ENCODE measurements at regions not wholly inside any gene's neighbourhood (a gene's known extent, or its start where the extent isn't known, plus 50 kb on each side); places are given as distances from the start of the nearest gene placed in this dataset.

DNA sequence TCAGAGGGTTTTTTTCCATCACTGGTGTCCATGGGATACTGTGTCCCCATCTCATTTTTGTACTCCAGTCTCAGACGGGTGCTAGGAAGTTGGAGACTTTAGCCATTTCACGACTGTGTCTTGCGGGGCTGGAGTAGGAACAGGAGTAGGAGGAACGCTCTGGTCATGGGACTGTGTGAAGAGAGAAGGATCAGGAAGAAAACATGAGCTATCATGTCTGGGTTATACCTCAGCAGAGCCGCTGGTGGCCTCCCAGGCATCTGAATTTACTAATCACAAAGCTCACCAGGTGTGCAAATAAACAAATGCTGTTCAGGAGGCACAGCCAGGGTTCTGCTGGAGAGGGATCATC, 225.4 kb downstream of the SEC14L1 start:
- DNase-seq = no peak

DNA sequence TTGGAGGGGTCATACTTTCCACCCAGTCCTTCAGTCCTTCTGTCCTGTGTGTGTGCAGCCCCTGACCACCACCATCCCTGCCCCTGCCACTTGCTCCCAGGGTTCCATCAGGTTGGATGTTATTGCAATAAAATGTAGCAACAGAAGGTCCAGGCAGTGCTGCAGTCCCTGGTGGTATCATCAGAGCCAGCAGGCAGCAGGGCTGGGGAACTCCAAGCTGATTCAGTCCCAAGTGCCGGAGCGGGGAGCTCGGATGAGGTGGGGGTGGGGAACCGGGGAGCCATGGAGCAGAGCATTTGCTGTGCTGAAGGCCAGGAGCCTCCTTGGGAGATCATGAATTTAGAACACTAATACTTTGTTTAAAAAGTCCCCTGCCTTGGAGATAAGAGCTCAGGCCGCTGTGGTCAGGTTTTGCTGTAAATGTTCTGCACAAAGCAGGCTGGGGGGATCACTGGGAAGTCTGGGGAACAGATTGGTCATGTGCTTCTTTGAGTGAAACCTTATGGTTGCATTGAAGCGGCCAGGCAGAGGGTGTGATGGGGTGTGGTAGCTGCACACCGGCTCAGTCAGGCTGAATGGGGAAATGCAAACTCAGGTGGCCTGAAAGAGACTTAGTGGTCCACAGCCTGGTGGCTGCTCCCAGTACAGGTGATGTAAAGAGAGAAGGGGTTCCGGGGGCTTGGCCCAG, 225.9 kb downstream of the SEC14L1 start:
- no peak for DNase-seq

DNA sequence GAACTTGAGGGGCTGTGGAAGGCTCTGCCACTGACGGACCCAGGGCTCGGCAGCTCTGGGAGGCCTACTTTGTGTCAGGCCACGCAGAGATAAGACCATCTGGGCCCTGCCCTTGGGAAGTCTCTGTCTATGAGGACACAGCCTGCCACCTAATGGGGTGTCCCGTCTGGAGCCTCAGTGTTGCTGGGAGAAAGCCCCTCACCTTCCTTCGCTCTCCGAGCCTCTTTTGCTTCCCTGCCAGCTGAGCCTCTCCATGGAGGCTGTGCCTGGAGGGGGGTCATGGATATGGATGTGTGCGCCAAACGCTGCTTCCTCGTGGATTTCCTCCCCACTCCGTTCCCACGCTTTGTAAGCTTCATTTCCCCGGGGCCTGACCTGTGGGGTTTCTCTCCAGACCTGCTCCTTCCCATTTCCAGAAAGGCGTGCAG, 228.8 kb downstream of the SEC14L1 start:
- no peak for DNase-seq

DNA sequence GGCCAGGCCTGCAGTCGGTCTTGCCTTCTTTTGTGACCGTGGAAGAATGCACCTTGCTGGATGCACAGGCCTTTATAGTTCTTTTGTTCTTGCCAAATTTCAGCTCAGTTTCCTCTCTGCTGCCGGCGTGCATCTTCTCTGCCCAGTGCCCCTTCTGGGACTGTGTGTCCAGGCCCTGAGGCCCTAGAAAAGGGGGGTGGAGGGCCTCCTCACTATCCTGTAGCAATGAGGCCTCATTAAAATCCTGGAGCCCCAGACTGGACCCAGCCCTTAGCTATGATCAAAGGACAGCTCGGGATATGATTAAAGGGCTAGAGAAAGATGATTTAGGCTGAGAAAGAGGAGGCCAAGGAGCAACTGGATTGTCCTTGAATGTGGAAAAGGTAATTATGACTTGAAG, 229.8 kb downstream of the SEC14L1 start:
- DNase-seq = no peak

DNA sequence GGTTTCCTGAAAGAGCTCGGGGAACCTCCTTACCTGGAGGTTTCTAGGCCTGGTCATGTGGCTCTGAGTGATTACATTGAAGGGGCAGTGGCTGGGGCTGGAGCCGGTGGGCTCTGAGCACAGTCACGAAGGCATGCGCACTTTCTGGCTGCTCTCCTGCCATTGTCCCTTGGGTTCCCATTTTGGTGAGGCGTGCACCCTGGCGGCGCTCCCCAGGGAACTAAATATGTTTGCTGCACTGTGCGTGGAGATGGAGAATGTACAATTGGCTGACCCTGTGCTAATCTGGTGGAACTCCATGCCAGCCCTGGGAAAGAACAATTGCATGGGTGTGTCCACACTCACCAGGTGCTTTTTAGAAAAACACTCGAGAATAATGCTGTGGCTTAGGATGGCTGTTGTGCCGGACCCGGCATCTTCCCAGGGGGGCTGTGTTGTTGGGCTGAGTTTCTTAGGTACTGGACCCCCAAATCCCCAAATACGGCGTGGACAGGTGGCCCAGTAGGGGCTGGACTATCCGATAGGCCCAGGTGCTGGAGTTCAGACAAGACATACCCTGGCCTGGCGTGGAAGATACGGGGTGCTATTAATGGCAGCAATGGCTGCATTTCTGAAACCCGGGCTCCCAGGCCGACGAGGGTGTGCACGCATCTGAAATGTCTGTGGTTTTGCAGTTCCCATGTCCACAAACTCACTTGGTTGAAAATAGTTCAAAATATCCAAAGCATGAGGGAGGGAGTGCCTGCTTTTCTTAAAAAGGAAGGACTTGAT, 230.5 kb downstream of the SEC14L1 start:
- no peak for DNase-seq

DNA sequence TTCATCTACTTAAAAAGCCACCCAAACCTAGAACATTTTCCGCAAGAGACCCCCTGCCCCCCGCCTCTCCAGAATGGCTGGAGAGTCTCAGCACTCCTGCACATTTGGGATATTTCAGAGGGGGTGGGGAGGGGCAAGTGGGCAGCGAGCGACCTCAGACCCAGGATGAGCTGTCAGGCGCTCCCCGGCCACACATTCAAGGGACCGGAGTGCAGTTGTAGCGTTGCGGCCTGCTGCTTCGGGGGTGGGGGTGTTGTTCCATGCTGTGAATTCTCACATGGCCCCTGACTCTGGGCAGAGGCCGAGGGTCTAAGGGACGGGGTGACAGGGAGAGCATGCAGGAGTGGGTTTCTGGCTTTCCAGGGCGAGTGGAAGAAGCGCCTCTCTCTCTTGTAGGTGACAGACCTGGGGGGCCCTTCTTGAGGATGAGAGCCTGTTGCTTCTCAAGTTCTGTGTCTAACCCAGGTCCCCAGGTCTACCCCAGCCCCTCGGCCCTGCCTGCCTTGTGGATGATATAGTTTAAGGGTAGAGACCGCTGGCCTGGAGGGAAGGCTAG, 231.2 kb downstream of the SEC14L1 start:
- DNase-seq = no peak

DNA sequence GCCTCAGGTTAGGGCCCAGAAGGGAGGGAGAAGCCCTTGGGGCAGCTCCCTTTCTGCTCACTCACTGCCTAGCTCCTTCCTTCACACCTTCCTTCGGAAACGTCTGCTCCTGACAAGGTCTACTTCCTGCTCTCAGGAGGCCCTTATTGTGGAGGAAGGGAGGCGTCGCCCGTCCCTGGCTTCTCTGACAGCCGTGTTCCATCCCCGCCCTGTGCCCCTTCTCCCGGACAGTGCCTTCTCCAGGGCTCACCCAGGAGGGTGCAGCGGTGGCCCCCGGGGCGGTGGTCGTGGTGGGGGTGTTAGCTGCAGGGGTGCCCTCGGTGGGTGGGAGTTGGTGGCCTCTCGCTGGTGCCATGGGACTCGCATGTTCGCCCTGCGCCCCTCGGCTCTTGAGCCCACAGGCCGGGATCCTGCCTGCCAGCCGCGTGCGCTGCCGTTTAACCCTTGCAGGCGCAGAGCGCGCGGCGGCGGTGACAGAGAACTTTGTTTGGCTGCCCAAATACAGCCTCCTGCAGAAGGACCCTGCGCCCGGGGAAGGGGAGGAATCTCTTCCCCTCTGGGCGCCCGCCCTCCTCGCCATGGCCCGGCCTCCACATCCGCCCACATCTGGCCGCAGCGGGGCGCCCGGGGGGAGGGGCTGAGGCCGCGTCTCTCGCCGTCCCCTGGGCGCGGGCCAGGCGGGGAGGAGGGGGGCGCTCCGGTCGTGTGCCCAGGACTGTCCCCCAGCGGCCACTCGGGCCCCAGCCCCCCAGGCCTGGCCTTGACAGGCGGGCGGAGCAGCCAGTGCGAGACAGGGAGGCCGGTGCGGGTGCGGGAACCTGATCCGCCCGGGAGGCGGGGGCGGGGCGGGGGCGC, 231.9 kb downstream of the SEC14L1 start:
- DNase-seq = peak; percentile 34

DNA sequence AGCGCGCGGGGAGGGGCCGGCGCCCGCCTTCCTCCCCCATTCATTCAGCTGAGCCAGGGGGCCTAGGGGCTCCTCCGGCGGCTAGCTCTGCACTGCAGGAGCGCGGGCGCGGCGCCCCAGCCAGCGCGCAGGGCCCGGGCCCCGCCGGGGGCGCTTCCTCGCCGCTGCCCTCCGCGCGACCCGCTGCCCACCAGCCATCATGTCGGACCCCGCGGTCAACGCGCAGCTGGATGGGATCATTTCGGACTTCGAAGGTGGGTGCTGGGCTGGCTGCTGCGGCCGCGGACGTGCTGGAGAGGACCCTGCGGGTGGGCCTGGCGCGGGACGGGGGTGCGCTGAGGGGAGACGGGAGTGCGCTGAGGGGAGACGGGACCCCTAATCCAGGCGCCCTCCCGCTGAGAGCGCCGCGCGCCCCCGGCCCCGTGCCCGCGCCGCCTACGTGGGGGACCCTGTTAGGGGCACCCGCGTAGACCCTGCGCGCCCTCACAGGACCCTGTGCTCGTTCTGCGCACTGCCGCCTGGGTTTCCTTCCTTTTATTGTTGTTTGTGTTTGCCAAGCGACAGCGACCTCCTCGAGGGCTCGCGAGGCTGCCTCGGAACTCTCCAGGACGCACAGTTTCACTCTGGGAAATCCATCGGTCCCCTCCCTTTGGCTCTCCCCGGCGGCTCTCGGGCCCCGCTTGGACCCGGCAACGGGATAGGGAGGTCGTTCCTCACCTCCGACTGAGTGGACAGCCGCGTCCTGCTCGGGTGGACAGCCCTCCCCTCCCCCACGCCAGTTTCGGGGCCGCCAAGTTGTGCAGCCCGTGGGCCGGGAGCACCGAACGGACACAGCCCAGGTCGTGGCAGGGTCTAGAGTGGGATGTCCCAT, 232.8 kb downstream of the SEC14L1 start:
- no peak for DNase-seq

DNA sequence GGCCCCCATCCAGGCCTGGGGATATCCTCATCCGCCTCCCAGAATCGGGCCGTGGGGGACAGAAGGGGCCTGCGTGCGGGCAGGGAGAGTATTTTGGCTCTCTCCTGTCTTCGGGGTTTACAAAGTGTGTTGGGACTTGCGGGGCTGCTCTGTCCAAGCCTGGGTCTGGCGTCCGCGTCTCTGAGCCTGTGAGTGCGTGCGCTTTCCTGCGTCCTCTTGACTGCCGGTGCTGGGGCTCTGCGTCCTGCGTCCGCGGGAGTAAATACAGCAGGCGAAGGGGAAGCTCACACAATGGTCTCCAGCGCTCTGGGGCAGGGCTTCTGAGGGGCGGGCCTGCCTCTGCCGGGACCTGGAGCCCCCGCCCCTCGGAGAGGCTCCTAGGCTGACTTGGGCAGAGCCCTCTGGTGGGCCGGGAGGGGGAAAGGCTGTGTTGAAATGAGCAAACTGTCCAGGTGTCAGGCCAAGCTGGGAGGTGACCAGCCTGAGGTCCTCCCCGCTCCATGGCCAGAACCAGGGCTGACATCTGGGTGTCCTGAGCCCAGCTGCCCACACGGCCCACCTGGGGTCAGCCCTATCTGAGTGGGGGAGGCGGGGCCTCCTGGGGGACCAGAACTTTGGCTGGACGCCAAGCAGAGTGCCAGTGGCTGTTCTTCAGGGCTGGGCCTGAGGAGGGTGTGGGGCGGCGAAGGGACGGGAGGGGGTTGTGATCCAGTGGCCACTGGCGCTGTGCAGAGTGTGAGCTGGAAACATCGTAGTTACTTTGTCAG, 233.6 kb downstream of the SEC14L1 start:
- DNase-seq = peak; percentile 58

DNA sequence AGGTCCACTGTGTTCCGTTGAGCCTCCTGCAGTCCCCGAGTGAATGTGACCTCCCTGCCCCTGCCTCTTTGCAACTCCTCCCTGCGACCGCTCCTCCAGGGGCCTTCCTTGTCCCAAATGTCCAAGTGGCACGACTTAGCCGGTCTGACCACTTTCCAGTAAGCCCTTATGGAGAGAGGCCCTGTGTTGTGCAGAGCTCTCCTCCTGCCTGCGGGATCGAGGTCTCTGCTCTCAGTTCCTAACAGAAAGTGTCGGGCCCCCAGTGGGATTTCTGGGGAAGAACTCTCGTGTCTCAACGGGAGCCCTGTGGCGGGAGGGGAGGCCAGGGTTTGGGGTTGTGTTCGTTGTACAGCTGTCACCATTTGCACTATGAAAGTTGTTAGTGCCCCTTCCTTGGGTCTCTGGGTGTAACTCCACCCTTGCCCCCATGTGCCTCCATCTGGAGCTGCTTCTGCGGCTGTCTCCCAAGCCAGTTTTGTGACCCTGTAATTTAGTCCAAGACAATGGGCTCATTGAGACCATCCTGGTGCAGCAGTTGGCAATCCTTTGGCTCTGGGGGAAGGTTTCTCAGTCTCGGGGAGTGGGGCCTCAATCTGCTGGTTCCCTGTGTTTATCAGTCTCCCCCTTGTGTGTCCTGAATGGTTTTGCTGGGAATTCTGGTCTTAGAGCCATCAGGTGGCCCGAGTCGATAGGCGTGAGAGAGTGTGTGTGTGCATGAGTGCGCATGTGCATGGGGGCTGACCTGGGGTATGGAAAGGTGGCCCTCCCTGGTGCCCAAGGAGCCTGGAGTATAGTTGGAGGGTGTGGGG, 234.5 kb downstream of the SEC14L1 start:
- DNase-seq = no peak

DNA sequence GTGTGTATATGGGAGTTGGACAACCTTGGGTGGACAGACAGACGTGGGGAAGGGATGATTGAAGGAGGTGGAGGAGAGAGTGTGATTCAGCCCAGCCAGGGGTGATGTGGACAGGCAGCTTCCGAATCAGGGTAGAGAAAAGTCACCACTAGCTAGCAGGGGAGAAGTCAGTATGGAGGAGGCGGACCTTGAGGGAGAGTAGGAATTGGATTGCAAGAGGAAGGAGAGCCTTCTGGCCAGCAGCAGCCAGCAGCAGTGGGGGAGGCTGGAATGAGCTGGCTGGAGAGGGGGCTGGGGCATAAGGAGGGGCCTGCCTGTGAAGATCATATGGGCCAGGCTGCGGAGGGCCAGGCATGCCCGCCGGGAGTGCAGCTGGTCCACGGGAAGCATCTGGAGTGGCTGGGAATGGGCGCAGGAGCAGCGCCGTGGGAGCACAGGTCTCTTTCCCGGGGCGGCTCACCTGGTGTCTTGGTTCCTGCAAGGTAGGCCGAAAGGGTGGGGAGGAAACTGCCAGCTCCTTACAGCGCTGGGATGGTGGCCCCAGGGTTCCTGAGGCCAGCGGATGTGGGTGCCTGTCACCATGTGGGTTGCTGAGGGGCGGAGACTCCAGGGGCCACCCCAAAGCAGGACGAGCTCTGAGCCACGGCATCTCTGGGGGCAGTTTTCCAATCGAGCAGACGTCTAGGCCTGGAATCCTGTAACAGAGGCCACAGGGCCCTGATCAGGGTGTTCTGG, 235.3 kb downstream of the SEC14L1 start:
- peak; percentile 36 for DNase-seq

DNA sequence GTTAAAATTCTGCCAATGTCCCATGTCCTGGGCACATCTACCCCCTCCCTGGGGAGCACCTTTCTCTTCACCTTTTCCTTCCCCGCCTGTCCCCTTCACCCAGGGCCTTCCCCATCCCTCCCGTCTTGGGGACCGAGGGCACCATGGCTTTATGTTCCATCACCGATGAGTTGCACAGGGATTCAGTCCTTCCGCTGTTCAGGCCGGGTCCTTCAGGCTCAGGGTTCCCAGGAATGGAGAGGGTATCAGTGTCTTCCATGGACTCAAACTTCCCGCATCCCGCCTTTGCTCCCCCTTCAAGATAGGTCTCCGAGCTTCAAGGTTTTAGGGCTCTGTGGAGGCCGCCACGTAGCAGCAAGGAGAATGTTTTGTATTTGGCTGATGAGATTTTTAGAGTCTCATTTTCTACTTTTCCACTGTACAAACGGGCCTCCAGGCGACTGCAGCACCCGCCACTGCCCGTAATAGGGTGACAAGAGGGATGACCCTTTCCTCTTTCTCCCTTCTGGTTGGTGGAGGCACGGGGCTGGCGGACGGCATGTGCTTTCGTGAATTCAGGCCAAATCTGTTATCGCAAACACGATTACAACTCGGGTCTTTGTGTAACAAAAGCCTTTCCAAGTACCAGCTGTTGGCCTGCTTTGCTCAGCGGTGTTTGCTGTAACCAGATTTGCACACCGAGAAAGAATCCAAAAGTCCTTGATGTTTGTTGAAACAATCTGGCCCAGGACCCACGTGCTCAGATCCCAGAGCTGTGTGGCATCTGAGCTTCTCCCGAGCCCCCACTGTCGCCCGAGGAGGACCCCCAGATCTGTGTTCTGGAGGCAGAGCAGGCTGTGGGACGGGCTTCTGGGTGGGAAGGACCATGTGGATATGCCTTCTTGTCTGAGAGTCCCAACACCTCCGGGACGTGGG, 236.3 kb downstream of the SEC14L1 start:
- DNase-seq = no peak

DNA sequence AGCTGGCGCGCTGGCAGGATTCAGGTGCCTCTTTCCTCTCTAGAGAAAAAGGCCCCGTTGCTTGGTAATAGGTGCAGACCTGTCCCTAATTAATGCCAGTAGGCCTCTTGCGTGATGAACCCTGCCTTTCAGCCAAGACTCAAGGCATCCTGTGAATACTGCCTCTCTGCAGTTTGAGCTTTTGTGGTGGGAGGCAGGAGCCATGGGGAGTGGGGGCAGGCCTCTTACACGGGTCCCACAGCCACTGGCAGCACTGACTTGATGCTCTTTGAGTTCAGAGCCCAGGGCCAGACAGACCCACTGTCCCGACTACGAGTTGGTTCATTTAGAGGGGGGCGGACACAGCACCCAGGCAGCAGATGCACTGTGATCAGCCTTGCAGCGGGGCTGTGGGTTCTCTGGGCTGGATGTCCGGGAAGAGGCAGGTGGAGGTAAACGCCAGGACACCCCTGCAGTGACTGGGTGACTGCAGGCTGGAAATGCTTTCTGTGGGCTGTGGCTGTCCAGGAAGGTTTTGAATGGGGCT, 237.0 kb downstream of the SEC14L1 start:
- no peak for DNase-seq

DNA sequence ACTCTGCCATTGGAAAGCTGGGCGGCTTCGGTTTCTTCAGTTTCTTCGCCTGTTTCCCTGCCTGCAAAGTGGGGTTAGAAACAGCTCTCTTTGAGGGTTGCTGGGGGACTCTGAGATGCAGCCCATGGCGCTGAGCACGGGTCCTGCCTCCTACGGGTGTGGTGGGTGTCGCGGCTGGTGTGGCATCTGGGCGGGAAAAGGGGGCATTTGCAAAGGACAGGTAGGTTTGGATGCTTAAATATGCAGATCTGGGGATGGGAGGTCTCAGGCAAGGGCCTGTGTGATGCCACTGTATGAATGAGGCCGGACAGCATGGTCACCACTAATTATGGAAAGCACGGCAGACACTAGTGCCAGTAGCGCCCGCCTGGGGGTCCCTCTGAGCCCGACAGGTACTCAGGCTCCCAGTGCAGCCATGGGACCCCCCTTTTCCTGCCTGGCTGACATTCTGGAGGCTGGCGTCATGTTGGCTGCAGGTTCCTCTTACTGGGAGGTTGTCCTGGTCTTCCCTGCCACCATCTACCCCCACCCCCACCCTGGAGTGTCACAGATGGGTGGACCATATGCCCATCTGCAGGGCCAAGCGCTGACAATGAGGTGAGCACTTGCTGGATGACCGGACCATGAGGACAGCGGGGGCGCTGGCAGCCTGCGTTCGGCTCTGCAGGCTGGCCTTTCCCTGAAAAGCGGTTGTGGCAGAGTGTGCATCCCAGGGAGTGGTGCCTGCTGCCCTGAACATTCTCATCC, 237.7 kb downstream of the SEC14L1 start:
- DNase-seq = no peak

DNA sequence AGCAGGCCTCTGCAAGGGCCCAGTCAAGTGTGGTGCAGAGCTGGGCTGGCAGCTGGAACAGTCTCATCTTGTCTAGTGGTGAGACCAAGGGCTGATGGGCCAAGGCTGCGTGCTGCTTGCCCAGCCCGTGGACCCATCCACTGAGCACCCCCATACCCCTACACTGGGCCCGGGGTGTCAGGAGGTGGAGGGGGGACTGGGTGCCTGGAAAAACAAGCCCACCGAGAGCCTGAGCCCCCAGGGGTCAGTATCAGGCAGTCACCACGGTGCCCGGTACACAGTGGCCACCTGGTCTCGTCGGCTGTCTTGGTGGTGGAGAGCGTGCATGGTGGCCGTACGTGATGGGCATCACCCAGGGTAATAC, 238.3 kb downstream of the SEC14L1 start:
- no peak for DNase-seq

DNA sequence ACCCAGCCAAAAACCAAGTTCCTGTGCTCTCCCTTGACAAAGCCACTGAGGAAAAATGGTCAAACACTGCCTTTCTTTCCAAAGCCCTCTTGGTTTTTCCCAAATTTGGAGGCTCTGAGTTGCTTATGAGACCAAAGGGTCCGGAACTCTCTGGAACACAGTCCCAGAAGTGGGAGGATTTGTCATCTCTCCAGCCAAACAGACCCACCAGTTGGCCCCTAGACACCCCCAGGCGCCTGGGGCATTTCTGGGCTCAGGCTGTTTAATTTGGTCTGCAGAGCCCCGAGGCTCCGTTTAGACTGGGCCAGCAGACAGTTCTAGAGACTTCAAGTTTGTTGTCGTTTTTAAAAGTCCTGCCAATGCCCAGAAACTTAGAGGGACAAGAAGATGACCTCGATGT, 239.1 kb downstream of the SEC14L1 start:
- DNase-seq = no peak

DNA sequence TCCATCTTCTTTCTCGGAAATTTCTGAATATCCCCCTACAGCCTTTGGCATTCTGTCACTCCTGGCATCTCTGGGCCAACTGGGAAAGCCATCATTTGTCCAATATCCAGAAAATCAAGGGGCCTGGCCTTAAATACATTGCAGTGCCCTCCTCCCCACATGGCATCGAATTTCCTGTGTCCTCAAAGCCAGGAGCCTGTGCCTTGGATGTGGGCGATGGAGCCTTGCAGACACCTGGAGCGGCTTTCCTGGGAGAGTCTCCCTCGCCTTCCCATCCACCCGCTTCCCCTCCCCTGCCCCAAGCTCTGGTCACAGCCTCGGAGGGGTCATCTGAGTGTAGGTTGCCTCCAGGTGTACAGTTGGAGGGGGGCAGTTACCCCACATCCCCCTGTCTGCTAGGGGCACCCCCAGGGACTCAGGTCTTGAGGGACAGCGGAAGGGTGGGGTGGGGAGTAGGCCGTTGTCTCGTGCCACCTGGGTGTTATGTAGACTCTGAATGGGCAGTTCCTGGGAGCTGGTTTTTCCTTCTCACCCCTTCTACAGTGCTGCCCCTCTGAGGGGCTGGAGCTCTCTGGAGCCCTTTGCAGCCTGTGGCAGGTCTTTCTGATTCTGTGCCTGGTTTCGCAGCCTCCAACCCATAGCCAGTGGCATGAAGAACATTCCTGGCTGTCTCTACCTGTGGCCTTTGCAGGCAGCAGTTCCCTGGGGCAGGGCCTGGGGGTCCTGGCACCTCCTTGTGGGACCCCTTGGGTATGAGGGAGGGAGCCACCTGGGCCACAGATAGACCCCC, 239.8 kb downstream of the SEC14L1 start:
- DNase-seq = no peak
